Activated T-cell treated with anti-CD3 and anti-CD28 coated beads for 1 hour (primary cell): ENCODE measurements at regions not wholly inside any gene's neighbourhood (a gene's known extent, or its start where the extent isn't known, plus 50 kb on each side); places are given as distances from the start of the nearest gene placed in this dataset.

Source experiments
- DNase-seq: peaks from one replicate; pipeline ENCODE4 v3.0.0-alpha.2; 2020; ENCODE audit warnings: low read depth

GRCh38 chr16:65896448-65897153 lies 469.9 kb upstream of the CDH5 start:
- DNase-seq = no peak

GRCh38 chr16:65895906-65896305 lies 470.6 kb upstream of the CDH5 start:
- DNase-seq = no peak

DNA sequence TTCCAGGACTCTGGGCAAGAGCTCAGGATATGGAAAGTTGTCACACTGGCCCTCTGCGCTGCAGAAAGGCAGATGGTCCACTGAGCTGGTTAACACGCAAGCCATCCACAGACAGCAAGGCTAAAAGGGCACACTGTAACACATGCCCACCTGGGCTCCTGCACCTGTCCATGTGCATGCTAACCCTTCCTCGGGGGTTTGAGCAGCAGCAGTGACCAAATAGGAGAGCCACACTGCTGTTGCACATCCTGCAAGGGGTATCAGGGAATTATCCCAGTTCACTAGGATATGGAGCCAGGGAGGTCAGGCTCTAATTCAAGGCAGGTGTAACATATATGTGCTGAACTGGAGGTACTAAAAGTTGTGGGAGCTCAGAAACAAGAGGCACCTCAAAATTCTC lies 471.0 kb upstream of the CDH5 start:
- DNase-seq = no peak

- no peak for DNase-seq
Observed at GRCh38 chr16:65890203-65890602, 476.3 kb upstream of the CDH5 start.

DNA sequence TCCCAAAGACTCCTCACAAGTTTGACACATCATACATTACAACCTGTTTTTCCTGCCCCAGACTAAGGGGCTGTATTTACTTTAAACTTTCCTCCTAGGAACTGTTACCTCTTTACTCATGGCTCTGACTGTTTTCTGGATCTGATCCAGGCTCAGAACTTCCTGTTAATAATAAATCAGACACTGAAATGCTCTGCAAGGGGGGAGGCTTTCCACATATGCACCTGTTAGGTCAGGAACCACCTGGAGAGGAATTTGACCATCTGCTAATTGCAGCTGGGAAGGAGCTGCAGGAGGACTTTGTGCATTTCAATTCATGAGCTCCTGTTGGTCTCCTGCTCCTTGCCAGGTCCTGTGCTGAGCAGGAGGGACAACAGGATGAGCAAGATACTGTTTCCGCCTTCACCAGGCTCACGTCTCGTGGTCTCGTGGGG lies 476.9 kb upstream of the CDH5 start:
- DNase-seq = no peak

- no peak for DNase-seq
Observed at GRCh38 chr16:65888201-65888600, 478.3 kb upstream of the CDH5 start.

DNA sequence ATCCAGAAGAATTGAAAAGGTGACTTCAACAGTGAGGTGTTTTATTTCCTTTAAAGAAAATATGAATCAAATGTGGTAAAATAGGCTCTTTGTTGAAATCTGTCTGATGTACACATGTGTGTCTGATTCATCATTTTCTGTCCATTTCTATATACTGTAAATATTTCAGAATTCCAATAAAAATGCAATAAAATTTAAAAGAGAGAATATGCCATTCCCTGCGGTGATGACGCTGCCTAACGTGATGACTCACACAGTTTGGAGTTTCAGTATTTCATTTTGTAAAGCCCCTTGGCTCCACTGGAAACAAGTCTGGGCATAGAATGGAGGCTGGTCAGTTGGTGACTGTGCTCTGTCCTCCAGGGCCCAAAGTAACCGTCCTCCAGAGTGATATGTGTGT lies 482.5 kb upstream of the CDH5 start:
- DNase-seq = no peak

- DNase-seq = no peak
Observed at GRCh38 chr16:65878347-65878746, 488.1 kb upstream of the CDH5 start.

GRCh38 chr16:65876624-65877023 lies 489.9 kb upstream of the CDH5 start:
- no peak for DNase-seq

GRCh38 chr16:65876056-65876408 lies 490.5 kb upstream of the CDH5 start:
- no peak for DNase-seq

DNA sequence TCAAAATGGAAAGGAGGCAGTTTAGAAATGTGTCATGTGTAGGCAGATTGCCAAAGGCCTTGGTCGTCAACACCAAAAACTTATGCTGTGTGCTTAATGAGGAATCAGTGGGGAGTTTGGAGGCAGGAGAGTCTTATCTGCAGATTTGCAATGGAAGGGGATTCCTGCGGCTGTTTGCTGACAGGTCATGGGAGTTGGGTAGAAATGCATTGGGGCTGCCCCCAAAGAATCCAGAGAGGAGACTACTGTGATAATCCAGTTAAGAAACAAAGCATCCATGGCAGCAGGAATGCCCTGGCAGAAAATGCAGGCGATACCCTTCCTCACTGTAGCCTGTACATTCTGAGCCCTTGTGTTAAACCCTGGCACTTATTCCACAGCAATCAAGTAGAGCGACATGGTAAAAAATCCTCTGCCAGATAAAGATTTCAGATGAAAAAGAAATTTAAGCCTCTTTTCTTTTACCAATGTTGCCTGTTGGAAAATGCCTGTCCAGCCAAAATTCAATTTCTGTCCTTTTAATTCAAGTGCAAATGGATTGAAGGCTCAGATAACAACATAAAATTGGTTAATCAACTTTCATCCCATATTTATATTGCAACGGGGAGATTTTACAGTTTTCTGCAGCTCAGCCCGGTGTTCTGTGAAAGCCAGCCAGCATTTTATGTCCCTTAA lies 491.0 kb upstream of the CDH5 start:
- DNase-seq = no peak

GRCh38 chr16:65869261-65869660 lies 497.2 kb upstream of the CDH5 start:
- no peak for DNase-seq

GRCh38 chr16:65867276-65867960 lies 499.1 kb upstream of the CDH5 start:
- DNase-seq = no peak

GRCh38 chr16:65863236-65863635 lies 503.3 kb upstream of the CDH5 start:
- no peak for DNase-seq

GRCh38 chr16:65861131-65861731 lies 505.3 kb upstream of the CDH5 start:
- no peak for DNase-seq

GRCh38 chr16:65855171-65856145 lies 511.0 kb upstream of the CDH5 start:
- no peak for DNase-seq

DNA sequence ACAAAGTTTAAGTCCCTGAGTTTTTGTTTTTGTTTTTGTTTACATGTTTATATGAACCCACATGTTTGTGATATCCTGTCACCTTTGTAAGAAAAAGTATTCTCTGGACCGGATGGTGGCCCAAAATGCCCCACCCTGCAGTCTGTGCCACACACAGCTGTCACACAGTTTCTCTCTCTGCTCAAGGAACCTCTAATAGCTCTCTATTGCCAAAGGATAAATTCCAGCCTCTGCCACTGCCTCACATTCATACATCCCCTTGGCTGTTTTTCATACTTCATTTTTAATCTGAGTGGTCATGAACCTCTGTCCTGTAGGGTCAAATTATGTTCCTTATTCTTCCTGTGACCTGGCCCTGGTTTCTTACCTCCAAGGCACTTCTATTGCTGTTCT lies 520.3 kb upstream of the CDH5 start:
- no peak for DNase-seq

DNA sequence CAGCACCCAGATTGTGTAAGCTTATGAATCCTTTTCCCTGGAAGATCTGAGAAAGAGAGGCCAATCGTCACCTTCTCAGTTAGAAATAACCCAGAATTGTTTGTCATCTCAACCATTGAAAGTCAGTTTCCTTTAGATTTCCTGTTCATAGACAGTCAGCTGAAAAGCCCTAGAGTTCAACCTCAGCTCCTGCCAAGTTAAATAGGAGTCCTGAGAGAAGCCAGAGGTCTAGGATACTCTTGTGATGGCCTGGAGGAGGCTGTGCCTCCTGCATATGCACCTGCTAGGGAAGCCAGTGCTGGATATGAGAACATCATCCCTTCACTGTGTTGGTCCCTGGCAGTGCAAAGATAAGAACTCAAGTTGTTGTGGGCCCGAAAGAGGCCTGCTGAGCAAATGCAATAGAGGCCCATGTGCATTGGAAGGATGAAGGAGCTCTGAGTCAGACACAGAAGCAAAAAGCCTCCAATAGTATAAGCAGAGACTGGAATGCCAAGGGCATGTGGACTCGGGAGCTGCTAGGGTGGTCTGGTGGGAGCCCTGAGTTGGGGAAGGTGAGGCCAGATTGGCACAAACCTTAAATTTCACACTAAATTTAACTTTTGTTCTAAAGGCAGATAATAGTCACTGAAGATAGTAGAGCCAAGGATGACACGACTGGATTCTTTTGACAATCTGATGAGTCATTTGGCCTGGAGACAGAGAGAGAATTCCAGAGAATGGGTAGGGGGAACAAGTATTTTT lies 520.9 kb upstream of the CDH5 start:
- no peak for DNase-seq

- no peak for DNase-seq
Observed at GRCh38 chr16:65843941-65844340, 522.5 kb upstream of the CDH5 start.

GRCh38 chr16:65842067-65842466 lies 524.4 kb upstream of the CDH5 start:
- DNase-seq = no peak

DNA sequence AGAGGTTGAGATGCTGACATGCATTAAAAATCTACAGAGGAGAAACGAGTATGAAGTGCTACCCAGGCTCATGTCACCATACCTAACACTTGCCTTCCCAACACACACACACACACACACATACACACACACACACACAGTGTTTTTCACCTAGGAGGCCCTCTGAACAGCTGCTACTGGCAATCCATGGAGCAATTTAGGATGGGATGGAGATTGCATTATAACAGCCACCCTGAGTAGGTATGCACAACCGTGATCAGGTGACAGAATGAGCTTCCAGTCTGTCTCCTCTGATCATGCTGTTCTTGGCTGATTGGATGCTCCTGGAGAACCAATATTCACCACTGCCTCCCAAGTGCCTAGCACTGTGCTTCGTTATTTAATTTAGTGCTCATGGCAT lies 528.5 kb upstream of the CDH5 start:
- no peak for DNase-seq
